Pulmonary artery endothelial cell (primary cell): ENCODE measurements at regions not wholly inside any gene's neighbourhood (a gene's known extent, or its start where the extent isn't known, plus 50 kb on each side); places are given as distances from the start of the nearest gene placed in this dataset.

Source experiments
- DNase-seq: peaks from one replicate; pipeline ENCODE4 v3.0.0-alpha.2; 2011; ENCODE audit warnings: low read depth, low spot score

DNA sequence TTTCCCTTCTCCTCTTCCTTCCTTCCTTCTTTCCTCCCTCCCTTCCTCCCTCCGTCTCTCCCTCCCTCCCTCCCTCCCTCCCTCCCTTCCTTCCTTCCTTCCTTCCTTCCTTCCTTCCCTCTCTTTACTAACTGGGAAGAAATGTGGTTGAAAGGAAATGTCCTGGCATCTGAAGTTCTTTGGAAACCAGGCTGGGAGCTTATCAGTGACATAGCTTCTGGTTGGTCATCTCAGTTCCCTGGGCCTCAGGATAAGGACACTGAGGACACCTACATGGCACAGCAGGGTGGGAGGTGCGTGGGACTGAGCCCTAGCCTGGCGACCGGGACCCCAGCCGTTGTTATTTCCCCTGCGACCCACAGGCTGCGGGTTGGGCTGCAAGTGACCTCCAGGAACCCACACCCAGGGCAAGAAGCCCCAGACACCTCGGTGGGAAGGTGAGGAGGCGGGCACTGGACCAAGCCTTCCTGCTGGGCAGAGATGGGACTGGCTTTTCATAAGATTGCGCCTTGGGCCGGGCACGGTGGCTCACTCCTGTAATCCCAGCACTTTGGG lies 1486.5 kb downstream of the TBC1D22A start:
- DNase-seq: no peak

DNA sequence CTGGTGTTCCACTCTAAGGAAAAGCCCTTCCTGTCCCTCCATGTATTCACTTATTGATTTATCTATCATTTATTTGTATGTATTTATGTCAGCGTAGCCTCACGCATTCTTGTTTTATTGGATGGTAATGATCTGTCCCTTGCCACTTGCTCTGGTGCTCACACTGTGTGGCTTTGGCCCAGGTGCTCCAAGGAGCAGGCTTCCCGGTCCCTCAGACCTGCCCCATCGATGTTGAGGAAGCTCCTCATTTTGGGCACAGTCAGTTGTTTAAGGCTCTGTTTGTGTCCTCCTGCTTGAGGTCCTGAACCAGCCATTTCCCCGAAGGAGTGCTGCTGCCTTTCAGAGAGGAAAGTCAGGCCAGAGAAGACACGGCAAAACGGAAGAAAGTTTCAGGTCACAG lies 1485.4 kb downstream of the TBC1D22A start:
- DNase-seq: no peak

DNA sequence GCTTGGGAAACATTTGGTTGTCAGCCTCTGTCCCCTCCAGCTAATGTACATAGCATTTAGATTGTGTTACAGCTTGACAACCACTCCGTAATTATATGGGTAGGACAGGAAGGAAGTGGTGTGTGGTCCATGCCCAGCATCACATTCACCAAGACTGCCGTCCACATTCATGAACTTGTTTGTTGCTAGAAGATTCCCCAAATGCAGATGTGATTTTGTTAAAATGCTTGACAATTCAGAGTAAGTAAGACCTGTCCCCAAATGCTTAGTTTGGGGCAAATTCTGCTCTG lies 1482.7 kb downstream of the TBC1D22A start:
- no peak for DNase-seq

DNA sequence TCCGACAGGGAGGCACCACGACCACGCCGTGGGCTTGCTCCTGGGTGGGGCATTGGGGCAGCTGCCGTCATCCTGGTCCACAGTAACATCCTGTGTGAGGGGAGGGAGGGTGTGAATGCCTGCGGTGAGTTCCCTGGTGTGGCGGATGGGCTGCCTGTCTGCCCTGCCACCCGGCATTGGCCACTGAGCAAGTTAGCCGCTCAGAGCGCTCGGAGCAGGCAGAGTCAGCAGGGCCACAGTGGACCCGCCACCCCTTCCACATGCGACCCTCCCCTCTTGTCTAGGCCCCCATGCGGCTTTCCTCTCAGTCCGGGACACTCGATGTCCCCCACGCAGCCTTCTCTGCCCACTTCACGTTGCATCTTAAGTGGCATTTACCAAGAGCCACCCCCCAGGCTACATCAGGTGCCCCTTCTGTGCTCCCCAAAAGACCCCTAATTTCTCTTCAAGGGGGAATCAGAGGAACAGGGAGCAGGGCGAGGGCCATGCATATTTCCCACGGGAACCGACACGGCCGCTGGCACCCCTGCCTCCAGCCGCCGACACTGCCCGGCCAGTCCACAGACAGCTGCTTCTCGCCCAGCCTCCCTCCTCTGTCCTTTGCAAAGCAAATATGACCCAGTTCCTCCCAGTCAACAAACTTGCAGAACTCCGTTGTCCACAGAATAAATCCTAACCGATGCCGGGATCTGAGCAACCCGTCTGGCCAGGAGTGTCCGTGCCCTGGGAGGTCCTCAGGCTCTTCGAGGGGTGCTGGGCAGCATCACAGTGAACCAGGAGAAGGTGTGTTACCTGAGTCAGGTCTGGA lies 1482.1 kb downstream of the TBC1D22A start:
- no peak for DNase-seq

DNA sequence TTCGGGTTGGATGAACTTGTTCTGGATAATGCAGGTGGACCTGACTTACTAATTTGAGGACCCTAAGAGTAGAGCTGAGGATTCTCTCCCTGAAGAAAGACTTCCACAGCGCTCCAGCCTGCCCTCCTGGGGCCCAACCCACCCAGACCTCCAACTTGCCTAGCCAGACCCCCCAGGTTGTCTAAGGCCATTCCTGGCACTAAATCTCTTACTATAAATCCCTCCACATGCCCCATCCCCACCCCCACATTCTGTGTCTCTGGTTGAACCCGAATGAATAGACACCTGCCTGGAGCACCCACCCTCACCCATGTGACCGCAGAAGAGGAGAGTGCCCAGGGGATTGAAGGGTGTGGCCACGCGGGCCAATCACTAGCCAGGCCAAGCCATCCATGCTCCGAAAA lies 1480.0 kb downstream of the TBC1D22A start:
- DNase-seq: no peak

DNA sequence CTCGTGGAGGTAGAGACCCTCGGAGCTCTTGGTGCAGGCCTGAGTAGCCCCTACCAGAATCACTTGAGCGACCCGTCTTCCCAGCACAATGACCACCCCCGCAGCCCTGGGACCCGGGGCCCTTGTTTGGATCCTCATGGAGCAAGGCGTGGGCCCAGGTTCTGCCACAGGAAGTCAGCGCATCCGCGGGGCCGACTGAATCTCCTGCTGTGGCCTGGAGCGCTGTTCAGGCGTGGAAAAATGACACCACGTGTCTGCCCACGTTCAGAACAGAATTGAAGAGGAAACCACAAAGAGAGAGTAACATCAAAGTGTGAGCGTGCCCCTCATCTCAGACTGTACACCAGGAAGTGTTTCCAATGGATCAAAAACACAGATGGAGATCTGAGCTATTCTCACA lies 1479.2 kb downstream of the TBC1D22A start:
- DNase-seq: no peak

DNA sequence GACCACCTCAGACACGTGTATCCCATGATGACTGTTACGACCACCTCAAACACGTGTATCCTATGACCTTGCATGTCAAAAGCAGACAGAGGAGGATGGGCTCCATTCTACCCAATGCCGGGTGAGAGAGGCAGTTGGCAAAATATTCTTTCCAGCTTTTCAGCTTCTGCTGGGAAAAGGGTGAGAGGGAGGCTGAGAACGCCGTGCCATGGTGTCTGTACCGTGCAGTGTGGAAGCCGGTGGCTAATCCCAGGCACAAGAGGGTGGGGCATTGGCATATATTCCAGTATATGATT lies 1478.4 kb downstream of the TBC1D22A start:
- no peak for DNase-seq

DNA sequence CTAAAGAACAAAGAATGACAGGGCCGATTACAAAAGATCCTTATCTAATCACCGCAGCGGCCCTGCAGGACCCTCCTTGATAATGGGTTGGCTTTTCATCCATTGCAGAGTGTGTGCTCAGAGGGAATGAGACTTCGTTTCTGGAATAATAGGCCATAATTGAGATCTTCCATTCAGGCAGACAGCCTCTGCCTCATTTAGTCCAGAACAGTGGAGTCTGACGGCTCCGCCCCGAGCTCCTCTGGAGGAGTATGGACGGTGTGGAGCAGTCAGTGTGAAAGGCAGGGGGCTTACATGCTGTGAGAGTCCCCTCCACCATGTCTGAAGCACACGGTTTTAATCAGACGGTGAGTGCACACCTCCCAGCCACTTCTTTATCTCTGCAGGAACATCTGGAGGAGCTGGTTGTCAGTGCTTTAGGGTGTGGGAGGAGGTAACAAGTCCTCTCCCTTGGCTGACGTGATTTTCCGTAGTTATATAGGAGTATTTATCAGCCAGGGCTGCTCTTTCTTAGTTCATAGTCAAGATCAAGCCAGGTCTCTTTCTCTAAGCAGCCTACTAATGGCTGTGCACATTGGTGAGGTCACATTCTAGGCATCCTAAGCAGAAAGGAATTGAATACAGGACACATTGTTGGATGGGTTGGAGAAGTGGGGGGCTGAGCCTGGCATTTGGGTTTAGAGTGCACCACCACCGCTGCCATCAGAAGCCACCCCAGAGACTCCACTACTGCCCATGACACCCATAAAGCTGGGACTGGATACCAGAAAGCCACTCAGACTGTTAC lies 1477.9 kb downstream of the TBC1D22A start:
- DNase-seq: no peak

DNA sequence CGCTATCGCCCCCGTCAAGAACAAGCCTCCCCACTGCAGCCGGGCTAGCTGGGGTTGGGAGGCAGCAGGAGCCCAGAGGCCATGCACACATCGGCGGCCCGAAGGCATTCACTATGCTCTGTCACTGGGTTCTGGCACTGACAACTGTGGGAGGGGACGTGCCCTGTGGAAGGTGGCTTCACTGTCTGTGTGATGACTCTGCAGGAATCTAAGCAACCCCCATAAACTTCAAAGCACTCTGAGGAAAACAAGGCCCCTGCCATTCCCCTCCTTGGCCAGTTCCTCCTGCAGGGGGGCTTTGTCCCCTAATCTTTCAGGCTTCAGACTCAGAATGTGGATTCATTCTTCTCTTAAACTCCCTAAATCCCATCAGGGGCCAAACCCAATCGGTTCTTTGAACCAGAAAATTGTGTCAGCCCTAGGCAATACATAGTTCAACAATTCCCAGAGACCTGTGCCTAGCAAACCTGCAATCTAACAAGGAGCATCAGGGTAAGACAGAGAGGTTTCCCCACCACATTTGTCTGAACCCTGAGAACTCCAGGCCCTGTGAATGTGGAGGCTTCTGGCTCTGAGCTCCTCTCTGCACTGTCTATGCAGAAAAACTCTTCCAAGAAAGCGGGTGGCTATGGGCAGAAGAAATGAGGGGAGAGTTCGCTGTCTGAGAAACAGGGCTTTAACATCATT lies 1477.2 kb downstream of the TBC1D22A start:
- no peak for DNase-seq

DNA sequence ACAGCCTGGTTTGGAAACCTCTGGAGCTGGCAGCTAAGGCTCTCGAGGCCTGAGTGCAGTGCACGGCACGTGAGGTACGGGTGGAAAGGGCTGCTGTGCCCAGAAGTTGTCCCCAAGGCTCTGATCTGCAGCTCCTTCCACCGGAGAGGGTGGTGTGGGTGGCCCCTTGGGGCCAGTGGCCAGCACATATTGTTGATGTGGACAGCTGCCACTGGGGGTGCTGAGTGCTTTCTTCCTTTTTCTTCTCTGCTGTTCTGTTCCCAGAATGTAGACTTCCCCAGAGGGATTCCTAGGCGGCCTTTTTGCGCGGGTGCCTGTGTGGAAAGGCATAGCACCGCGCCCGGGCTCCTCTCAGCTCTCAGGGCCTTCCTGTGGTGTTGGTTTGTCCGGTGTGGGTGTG lies 1476.5 kb downstream of the TBC1D22A start:
- no peak for DNase-seq

DNA sequence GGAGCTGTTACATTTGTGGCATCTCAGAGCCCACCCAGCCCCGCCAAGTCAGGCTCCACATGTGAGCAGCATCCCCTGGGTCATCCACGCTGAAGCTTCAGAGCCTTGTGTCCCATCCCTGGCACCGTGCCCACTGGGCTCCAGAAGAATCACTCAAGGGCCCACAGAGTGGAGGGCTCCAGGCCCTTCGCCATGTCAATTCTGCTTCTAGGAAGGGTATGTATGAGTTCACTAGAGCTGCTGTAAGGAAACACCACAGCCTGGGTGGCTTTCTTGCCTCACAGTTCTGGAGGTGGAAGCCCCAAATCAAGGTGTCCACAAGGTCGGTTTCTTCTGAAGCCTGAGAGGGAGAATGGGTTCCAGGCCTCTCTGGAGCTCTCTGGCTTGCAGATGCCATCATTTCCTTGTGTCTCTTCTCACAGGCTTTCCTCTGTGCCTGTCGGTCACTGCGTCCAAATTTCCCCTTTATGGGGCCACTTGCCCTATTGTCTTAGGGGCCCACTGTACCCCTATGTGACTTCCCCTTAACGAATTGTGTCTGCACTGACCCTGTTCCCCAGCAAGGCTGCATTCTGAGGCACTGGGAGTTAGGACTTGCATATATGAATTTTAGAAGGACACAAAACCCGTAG lies 1476.0 kb downstream of the TBC1D22A start:
- no peak for DNase-seq

DNA sequence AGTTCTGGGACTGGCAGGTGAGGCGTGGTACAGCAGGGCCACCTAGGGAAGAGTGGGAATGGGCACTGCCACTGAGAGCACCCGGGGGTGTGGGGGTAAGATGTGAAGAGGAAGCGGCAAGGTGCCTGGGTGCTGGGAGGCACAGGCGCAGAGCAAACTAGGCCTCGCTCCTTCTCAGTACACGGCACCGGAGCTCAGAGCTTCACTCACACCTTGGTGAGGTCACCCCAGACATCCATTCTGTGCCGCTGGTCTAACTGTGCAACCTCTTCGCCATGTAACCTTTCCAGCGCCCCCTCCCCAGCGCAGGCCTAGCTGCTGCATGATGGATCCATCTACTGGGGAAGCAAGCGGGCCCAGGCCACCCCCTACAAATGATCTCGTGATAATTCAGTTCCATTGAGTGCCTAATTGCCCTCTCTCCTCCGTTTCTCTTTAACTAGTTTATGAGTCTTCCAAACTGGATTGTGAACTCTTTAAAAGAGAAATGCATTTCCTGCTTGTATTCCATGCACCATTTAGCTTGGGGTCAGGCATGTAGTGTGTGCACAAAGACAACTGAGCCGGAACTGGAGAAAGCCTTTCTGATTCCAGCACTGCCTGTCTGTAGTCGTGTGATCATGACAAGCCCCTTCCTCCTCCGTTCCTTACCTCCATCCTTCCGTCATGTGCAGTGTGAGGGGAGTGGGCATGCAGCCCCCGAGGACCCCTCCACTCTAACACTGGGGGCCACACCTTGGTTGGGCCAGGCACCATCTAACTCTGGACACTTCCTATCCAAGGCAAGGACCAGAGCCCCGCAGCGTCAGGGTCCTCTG lies 1475.2 kb downstream of the TBC1D22A start:
- DNase-seq: no peak

DNA sequence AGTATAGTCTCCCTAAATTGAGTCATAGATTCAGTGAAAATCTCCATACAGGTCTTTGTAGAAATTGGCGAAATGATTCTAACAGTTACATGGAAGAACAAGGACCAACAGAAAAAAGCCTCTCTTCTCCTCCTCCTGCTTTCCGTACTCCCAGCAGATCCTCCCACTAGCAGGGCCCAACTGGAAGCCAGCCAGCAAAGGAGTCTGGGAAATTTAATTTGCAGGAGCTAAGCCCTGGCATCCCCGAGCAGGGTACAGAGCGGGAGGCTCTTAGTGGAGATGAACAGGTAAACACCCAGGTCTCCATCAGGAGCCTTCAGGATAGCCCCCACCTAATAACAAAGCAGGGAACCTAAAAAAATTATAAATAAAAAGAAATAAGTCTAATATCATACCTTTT lies 1473.8 kb downstream of the TBC1D22A start:
- no peak for DNase-seq

DNA sequence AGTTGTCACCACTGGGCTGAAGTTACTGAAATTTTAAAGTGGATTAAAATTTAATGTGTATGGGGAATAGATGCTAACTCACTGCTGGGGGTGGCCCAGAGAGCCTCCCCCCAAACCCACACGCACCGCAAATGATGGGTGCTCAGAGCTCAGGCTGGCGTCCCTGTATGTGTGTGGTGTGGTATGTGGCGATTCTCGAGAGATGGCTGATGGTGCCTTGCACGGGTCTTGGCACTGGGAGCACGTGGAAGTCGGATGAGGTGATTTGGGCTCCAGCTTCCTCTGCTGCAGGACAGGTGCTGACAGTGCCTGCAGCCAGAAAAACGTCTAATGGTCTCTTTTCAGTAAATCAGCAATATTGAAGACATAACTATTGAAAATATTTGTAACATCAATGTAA lies 1473.3 kb downstream of the TBC1D22A start:
- no peak for DNase-seq

DNA sequence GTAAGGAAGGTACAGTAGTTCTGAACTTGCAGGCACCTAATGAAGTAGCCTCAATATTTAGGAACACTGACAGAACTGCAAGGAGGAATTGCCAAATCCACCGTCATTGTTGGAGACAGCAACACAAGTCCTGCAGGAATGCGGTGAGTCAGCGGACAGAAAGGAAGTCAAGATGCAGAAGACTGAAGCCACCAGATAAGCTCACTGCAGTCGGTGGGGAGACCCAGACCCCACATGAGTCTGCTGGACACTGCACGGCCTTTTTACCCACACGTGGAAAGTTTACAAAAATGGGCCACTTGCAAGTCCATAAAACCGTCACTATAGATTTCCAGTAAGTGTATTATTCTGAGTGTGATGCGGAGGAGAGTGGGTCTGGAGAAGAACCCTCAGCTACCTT lies 1471.6 kb downstream of the TBC1D22A start:
- no peak for DNase-seq

DNA sequence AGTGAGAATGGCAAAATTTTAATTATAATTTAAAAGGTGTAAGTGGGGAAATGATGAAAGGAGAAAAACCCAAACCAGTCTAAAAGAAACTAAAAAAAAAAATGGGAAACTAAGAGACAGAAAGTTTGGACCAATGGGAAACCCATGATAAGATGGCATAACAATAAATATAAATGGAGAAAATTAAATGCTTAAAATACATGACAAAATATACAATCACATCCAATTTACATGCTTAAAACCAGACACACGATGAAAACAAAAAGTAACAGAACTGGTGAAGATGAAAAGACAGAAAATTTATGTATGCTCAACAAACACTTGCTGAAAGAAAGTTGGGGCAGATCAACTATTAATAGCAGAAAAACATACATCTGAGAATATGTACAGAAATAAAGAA lies 1471.1 kb downstream of the TBC1D22A start:
- no peak for DNase-seq

DNA sequence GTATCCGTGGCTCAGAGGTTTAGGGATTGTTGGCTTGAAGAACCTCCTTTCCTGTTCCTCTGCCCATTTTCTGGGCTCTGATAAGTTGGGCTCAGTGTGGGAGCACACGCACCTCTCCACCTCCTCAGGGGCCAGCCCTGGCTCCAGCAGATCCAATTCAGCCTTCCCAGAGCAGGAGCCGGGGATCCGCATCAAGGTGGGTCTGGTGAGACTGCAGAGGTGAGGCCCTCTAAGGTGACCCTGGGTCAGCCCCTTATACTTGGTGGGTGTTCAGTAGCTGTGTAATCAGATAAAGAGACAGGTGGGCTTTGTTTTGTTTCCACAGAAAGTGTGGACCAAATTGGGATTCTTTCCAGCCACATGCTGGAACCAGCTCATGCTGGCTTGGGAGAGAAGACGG lies 1466.0 kb downstream of the TBC1D22A start:
- no peak for DNase-seq

DNA sequence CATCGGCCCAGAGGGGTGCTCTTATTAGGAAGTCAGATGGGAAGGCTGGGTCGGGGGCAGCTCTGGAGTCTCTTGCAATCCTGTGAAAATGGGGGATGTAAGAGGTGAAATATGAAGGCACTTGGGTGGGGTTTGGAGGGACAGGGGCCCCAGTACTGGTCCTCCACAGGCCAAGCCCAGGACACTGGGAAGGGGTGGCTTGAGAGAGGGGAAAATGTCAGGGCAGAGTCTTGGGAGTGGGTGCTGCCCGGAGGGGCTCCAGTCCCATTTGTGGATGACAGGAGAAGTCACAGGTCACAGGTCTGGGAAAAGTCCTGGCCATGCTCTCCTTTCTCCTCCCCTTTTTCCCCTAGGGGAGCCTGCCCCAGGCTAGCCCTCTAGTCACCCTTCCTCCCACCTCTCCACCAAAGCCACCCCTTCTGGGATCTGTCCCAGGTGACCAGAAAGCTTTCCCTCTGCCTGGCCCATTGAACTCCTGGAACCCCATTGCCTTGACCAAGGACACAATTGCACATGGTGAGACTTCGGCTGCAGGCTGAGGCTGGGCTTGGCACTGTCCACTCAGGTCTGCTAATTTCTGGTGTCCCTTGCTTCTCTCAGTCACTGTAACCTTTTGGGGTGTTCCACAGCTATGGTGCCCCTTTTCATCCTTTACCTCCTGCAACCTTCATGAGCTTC lies 1465.0 kb downstream of the TBC1D22A start:
- DNase-seq: no peak

DNA sequence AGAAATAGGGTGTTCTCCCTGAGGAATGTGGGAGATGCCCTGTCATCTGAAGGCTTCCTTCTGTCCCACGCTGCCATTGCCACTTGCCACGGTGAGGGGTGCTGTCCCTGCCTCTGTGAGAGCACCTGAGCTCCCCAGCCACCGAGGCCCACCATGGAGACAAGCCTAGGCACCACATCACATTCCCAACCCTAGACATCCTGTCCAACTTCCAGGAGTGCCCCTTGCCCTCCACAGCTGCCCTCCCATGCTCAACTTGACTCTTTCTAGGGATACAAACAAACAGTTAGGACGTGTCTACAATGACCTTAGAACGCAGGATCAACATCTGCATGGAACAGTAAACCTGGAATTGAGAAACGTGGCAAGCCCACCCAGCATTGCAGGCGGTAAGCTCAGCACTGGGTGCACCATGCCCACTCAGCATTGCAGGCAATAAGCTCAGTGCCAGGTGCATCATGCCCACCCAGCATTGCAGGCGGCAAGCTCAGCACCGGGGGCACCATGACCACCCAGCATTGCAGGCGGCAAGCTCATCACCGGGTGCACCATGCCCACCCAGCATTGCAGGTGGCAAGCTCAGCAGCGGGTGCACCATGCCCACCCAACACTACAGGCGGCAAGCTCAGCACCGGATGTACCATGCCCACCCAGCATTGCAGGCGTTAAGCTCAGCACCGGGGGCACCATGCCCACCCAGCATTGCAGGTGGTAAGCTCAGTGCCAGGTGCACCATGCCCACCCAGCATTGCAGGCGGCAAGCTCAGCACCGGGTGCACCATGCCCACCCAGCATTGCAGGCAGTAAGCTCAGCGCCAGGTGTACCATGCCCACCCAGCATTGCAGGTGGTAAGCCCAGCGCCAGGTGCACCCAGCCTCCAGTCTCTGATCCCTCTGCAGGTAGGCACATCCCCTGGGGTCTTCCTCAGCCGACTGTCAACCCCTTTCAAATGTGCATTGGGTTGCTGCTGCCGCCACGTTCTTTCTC lies 1463.9 kb downstream of the TBC1D22A start:
- no peak for DNase-seq
